ENCODE measurements at regions not wholly inside any gene's neighbourhood (a gene's known extent, or its start where the extent isn't known, plus 50 kb on each side); places are given as distances from the start of the nearest gene placed in this dataset.

DNA sequence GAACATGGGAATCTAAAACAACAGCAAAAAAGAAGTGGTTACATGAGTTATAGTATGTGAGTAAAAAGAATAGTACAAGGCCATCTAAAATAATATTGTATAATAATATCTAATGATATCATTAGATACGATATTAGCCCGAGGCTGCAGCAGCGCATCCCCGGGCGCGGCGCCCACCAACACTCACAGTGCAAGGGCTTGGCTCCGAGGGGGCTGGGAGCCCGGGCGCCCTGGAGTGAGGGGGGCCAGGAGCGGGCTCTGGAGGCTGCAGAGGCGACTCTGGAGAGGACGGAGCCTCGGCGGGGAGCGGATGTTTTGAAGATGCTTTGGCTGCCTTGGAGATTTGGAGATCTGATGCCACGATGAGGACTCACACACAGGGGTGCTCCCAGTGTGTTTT, 68.1 kb upstream of the TMEM252 start:
- no peak for TF ChIP-seq EZH2 (IDR thresholded peaks at IDR 0.05; ENCODE audit: insufficient read depth, low read length)
- TF ChIP-seq CTCF (IDR thresholded peaks at IDR 0.05; ENCODE audit: insufficient read depth, low read depth, low read length): no peak
